ENCODE measurements at regions not wholly inside any gene's neighbourhood (a gene's known extent, or its start where the extent isn't known, plus 50 kb on each side); places are given as distances from the start of the nearest gene placed in this dataset.

- Histone ChIP-seq H4K8ac (ENCODE audit: low read length) (no peak overlapping the region), H3K4me1 (ENCODE audit: control insufficient read depth, insufficient read depth, low read depth, low read length) (no peaks in the 10 kb centered on the region), H2AK5ac (ENCODE audit: low read length, severe bottlenecking) (no peak overlapping the region), H2AFZ (ENCODE audit: low read depth, low read length) (no peak overlapping the region), H3K18ac (ENCODE audit: low read depth in 1 of 2, low read length in 2 of 2) (no peak overlapping the region), H3K27me3 (ENCODE audit: control insufficient read depth in 1 of 2, insufficient read depth in 1 of 2, low read length in 2 of 2) (peaks cover 9 to 18% of the 10 kb centered on the region in 2 experiments), H3K9me3 (ENCODE audit: control insufficient read depth, low read length) (no peaks in the 10 kb centered on the region), H3K36me3 (ENCODE audit: control insufficient read depth in 1 of 2, insufficient read depth in 2 of 2, low read depth in 1 of 2, low read length in 2 of 2) (no peaks in the 10 kb centered on the region), H2BK5ac (ENCODE audit: low read depth, low read length, poor library complexity, severe bottlenecking) (no peak overlapping the region), H3K4me2 (ENCODE audit: low read length, poor library complexity, severe bottlenecking) (no peak overlapping the region), H3K4me3 (ENCODE audit: insufficient read depth in 1 of 2, low read depth in 1 of 2, low read length in 2 of 2) (no peak overlapping the region), H3K4ac (ENCODE audit: low read depth in 1 of 2, low read length in 2 of 2) (no peak overlapping the region), H3K23ac (ENCODE audit: low read length in 2 of 2) (no peak overlapping the region), H2BK120ac (ENCODE audit: low read depth, low read length) (no peak overlapping the region), H4K91ac (ENCODE audit: low read length) (no peak overlapping the region), H3K27ac (ENCODE audit: low read length, poor library complexity, severe bottlenecking) (no peak overlapping the region), H3K14ac (ENCODE audit: low read length in 2 of 2) (no peak overlapping the region), H3K9ac (ENCODE audit: low read length) (no peak overlapping the region), H2BK15ac (ENCODE audit: low read depth, poor library complexity, severe bottlenecking) (no peak overlapping the region), H2BK12ac (ENCODE audit: low read length in 2 of 2) (no peak overlapping the region), H3K79me1 (replicated peaks; ENCODE audit: low read length, poor library complexity, severe bottlenecking) (no peaks in the 10 kb centered on the region)
- no CpG with 5 or more reads among the region's 1 CpG for WGBS
- DNase-seq, result peak; percentile 56
Observed at GRCh38 chr3:65284961-65285360, 597.2 kb upstream of the ADAMTS9 start.

- Histone ChIP-seq H2AFZ (ENCODE audit: low read depth, low read length) (no peak overlapping the region), H2AK5ac (ENCODE audit: low read length, severe bottlenecking) (no peak overlapping the region), H3K4me1 (ENCODE audit: control insufficient read depth, insufficient read depth, low read depth, low read length) (no peaks in the 10 kb centered on the region), H2BK15ac (ENCODE audit: low read depth, poor library complexity, severe bottlenecking) (no peak overlapping the region), H4K8ac (ENCODE audit: low read length) (no peak overlapping the region), H2BK12ac (ENCODE audit: low read length in 2 of 2) (no peak overlapping the region), H3K14ac (ENCODE audit: low read length in 2 of 2) (no peak overlapping the region), H2BK120ac (ENCODE audit: low read depth, low read length) (no peak overlapping the region), H3K18ac (ENCODE audit: low read depth in 1 of 2, low read length in 2 of 2) (no peak overlapping the region), H3K4me2 (ENCODE audit: low read length, poor library complexity, severe bottlenecking) (no peak overlapping the region), H3K36me3 (ENCODE audit: control insufficient read depth in 1 of 2, insufficient read depth in 2 of 2, low read depth in 1 of 2, low read length in 2 of 2) (no peaks in the 10 kb centered on the region), H3K4ac (ENCODE audit: low read depth in 1 of 2, low read length in 2 of 2) (no peak overlapping the region), H4K91ac (ENCODE audit: low read length) (no peak overlapping the region), H2BK5ac (ENCODE audit: low read depth, low read length, poor library complexity, severe bottlenecking) (no peak overlapping the region), H3K23ac (ENCODE audit: low read length in 2 of 2) (no peak overlapping the region), H3K9ac (ENCODE audit: low read length) (no peak overlapping the region), H3K27me3 (ENCODE audit: control insufficient read depth in 1 of 2, insufficient read depth in 1 of 2, low read length in 2 of 2) (peaks cover 9 to 18% of the 10 kb centered on the region in 2 experiments), H3K79me1 (replicated peaks; ENCODE audit: low read length, poor library complexity, severe bottlenecking) (no peaks in the 10 kb centered on the region), H3K27ac (ENCODE audit: low read length, poor library complexity, severe bottlenecking) (no peak overlapping the region), H3K9me3 (ENCODE audit: control insufficient read depth, low read length) (no peaks in the 10 kb centered on the region), H3K4me3 (ENCODE audit: insufficient read depth in 1 of 2, low read depth in 1 of 2, low read length in 2 of 2) (no peak overlapping the region)
- WGBS, result 91% methylated on average over 5 of the region's 6 CpGs
- no peak for DNase-seq
Observed at GRCh38 chr3:65284546-65284945, 596.7 kb upstream of the ADAMTS9 start.

GRCh38 chr3:65279225-65279782 is 591.5 kb upstream of the ADAMTS9 start:
- Histone ChIP-seq H3K23ac (ENCODE audit: low read length in 2 of 2) (no peak overlapping the region), H3K27me3 (ENCODE audit: control insufficient read depth in 1 of 2, insufficient read depth in 1 of 2, low read length in 2 of 2) (peaks cover 16 to 24% of the 10 kb centered on the region in 2 experiments), H3K9ac (ENCODE audit: low read length) (no peak overlapping the region), H2BK15ac (ENCODE audit: low read depth, poor library complexity, severe bottlenecking) (no peak overlapping the region), H2BK12ac (ENCODE audit: low read length in 2 of 2) (no peak overlapping the region), H4K91ac (ENCODE audit: low read length) (no peak overlapping the region), H3K79me1 (replicated peaks; ENCODE audit: low read length, poor library complexity, severe bottlenecking) (no peaks in the 10 kb centered on the region), H3K27ac (ENCODE audit: low read length, poor library complexity, severe bottlenecking) (no peak overlapping the region), H3K14ac (ENCODE audit: low read length in 2 of 2) (no peak overlapping the region), H2BK5ac (ENCODE audit: low read depth, low read length, poor library complexity, severe bottlenecking) (no peak overlapping the region), H3K9me3 (ENCODE audit: control insufficient read depth, low read length) (no peaks in the 10 kb centered on the region), H3K4me2 (ENCODE audit: low read length, poor library complexity, severe bottlenecking) (no peak overlapping the region), H3K4ac (ENCODE audit: low read depth in 1 of 2, low read length in 2 of 2) (no peak overlapping the region), H2AFZ (ENCODE audit: low read depth, low read length) (no peak overlapping the region), H4K8ac (ENCODE audit: low read length) (no peak overlapping the region), H3K4me3 (ENCODE audit: insufficient read depth in 1 of 2, low read depth in 1 of 2, low read length in 2 of 2) (peak overlapping the region in 1 of 2 experiments; percentile 60), H2AK5ac (ENCODE audit: low read length, severe bottlenecking) (no peak overlapping the region), H3K36me3 (ENCODE audit: control insufficient read depth in 1 of 2, insufficient read depth in 2 of 2, low read depth in 1 of 2, low read length in 2 of 2) (no peaks in the 10 kb centered on the region), H2BK120ac (ENCODE audit: low read depth, low read length) (no peak overlapping the region), H3K18ac (ENCODE audit: low read depth in 1 of 2, low read length in 2 of 2) (no peak overlapping the region), H3K4me1 (ENCODE audit: control insufficient read depth, insufficient read depth, low read depth, low read length) (no peaks in the 10 kb centered on the region)
- 93% methylated on average over 3 of the region's 6 CpGs for WGBS
- no peak for DNase-seq

GRCh38 chr3:65277798-65278197 is 590.0 kb upstream of the ADAMTS9 start:
- no peak overlapping the region for H3K9ac ChIP-seq (ENCODE audit: low read length)
- H2AFZ ChIP-seq (ENCODE audit: low read depth, low read length), result no peak overlapping the region

More at GRCh38 chr3:65277798-65278197, 590.0 kb upstream of the ADAMTS9 start:
- H3K79me1 ChIP-seq (replicated peaks; ENCODE audit: low read length, poor library complexity, severe bottlenecking), result no peaks in the 10 kb centered on the region
- no peaks in the 10 kb centered on the region for H3K9me3 ChIP-seq (ENCODE audit: control insufficient read depth, low read length)
- DNase-seq, result no peak
- H4K8ac ChIP-seq (ENCODE audit: low read length), result no peak overlapping the region
- no peaks in the 10 kb centered on the region for H3K4me1 ChIP-seq (ENCODE audit: control insufficient read depth, insufficient read depth, low read depth, low read length)
- no peak overlapping the region for H3K18ac ChIP-seq (ENCODE audit: low read depth in 1 of 2, low read length in 2 of 2)
- no peaks in the 10 kb centered on the region for H3K36me3 ChIP-seq (ENCODE audit: control insufficient read depth in 1 of 2, insufficient read depth in 2 of 2, low read depth in 1 of 2, low read length in 2 of 2)
- H3K14ac ChIP-seq (ENCODE audit: low read length in 2 of 2), result no peak overlapping the region
- no peak overlapping the region for H4K91ac ChIP-seq (ENCODE audit: low read length)
- H2AK5ac ChIP-seq (ENCODE audit: low read length, severe bottlenecking), result no peak overlapping the region
- peaks cover 11 to 17% of the 10 kb centered on the region in 2 experiments for H3K27me3 ChIP-seq (ENCODE audit: control insufficient read depth in 1 of 2, insufficient read depth in 1 of 2, low read length in 2 of 2)
- H2BK5ac ChIP-seq (ENCODE audit: low read depth, low read length, poor library complexity, severe bottlenecking), result no peak overlapping the region
- no peak overlapping the region for H3K4ac ChIP-seq (ENCODE audit: low read depth in 1 of 2, low read length in 2 of 2)
- H2BK120ac ChIP-seq (ENCODE audit: low read depth, low read length), result no peak overlapping the region
- no peak overlapping the region for H2BK12ac ChIP-seq (ENCODE audit: low read length in 2 of 2)
- H3K4me2 ChIP-seq (ENCODE audit: low read length, poor library complexity, severe bottlenecking), result no peak overlapping the region
- no peak overlapping the region for H3K4me3 ChIP-seq (ENCODE audit: insufficient read depth in 1 of 2, low read depth in 1 of 2, low read length in 2 of 2)
- H3K27ac ChIP-seq (ENCODE audit: low read length, poor library complexity, severe bottlenecking), result no peak overlapping the region
- H2BK15ac ChIP-seq (ENCODE audit: low read depth, poor library complexity, severe bottlenecking), result no peak overlapping the region
- H3K23ac ChIP-seq (ENCODE audit: low read length in 2 of 2), result no peak overlapping the region
- no CpG with 5 or more reads among the region's 2 CpGs for WGBS
